K562 (cell line): ENCODE measurements at regions not wholly inside any gene's neighbourhood (a gene's known extent, or its start where the extent isn't known, plus 50 kb on each side); places are given as distances from the start of the nearest gene placed in this dataset.

Experiments
- ATAC-seq: fragments of 200-7000 bp; cut with Tn5 transposase; 3 replicates; pipeline ENCODE4 v1.9.1; 2020; ENCODE audit warnings: moderate library complexity
- BruUV-seq: library from RNA; stranded (reverse); fragments of 400-500 nt; replicated peaks from 2 replicates; lab custom pipeline; 2021; lab: Mats Ljungman, UMichigan
- CTCF ChIA-PET: fragments of 300-600 bp; formaldehyde crosslinking; extraction: SDS; loops from one replicate; lab custom pipeline; 2021; ENCODE audit warnings: low intra/inter-chr PET ratio; lab: Yijun Ruan, JAX
- POLR2A ChIA-PET: fragments of 300-600, 350-650 bp; sonication (Branson Sonifier 250); formaldehyde crosslinking; extraction: SDS; loops from one replicate; lab custom pipeline; 2021; ENCODE audit warnings: antibody characterized with exemption, inconsistent platforms; lab: Yijun Ruan, JAX
- DNase-seq, 4 experiments: peaks; one replicate each; pipeline versions ENCODE4 v3.0.0 to v3.0.0-alpha.2; 2011 to 2018; ENCODE audit warnings: low spot score in 3 of 4, mixed read lengths in 3 of 4; ENCODE audit errors: extremely low read depth in 1 of 4
- FAIRE-seq: peaks from 2 replicates; lab custom pipeline; 2011; peaks lifted over from hg19 to GRCh38; lab: Jason Lieb, UNC
- H2AFZ ChIP-seq: 2 replicates; pipeline ENCODE4 v1.6.0; 2011; ENCODE audit warnings: low read depth, low read length, control low read depth, inconsistent platforms
- H3K27ac ChIP-seq: fragments of 200-600 bp; 3 replicates; pipeline ENCODE4 v1.8.0; 2011; ENCODE audit warnings: low read depth, mild to moderate bottlenecking, control low read depth, inconsistent platforms, low read length, moderate library complexity, mixed read lengths; ENCODE audit errors: extremely low read depth
- H3K27me3 ChIP-seq, 2 experiments: fragments of 300-600 bp in 1 of 2; 2 replicates in 1 of 2; 3 replicates in 1 of 2; pipeline versions ENCODE4 v1.6.0 to v1.8.0; 2011; ENCODE audit warnings: inconsistent platforms in 2 of 2, low read length in 2 of 2, mild to moderate bottlenecking in 1 of 2, mixed read lengths in 1 of 2, moderate library complexity in 1 of 2; ENCODE audit not compliant: control insufficient read depth in 2 of 2, insufficient read depth in 2 of 2
- H3K36me3 ChIP-seq: fragments of 300-600 bp; 3 replicates; pipeline ENCODE4 v1.8.0; 2011; ENCODE audit warnings: mild to moderate bottlenecking, low read length, inconsistent platforms; ENCODE audit not compliant: control insufficient read depth, insufficient read depth
- H3K4me1 ChIP-seq, 2 experiments: fragments of 200-600 bp in 1 of 2; replicated peaks in 1 of 2; 2 replicates in 1 of 2; 3 replicates in 1 of 2; pipeline versions ENCODE4 v1.5.1 to v1.8.0; 2011; ENCODE audit warnings: inconsistent platforms in 2 of 2, low read length in 2 of 2, mild to moderate bottlenecking in 1 of 2, mixed read lengths in 1 of 2, moderate library complexity in 1 of 2; ENCODE audit not compliant: control insufficient read depth in 2 of 2, insufficient read depth in 2 of 2
- H3K4me2 ChIP-seq: 2 replicates; pipeline ENCODE4 v1.6.1; 2011; ENCODE audit warnings: low read length, control low read depth, inconsistent platforms, mixed read lengths; ENCODE audit not compliant: insufficient read depth
- H3K4me3 ChIP-seq: fragments of 200-600 bp; sonication (generic), shearing (Covaris generic); 2 replicates; pipeline ENCODE4 v1.5.1; 2016; ENCODE audit warnings: control low read depth, inconsistent platforms
- H3K79me2 ChIP-seq: fragments of 200-600 bp; 3 replicates; pipeline ENCODE4 v1.8.0; 2011; ENCODE audit warnings: low read length, inconsistent platforms; ENCODE audit not compliant: control insufficient read depth, insufficient read depth
- H3K9ac ChIP-seq, 2 experiments: 2 replicates each; pipeline versions ENCODE4 v1.6.0 to v1.6.1; 2011; ENCODE audit warnings: low read depth in 2 of 2, low read length in 2 of 2, control low read depth in 1 of 2, inconsistent platforms in 1 of 2, mild to moderate bottlenecking in 1 of 2, mixed read lengths in 1 of 2; ENCODE audit not compliant: insufficient read depth in 1 of 2
- H3K9me1 ChIP-seq: one replicate; pipeline ENCODE4 v1.6.0; 2011; ENCODE audit warnings: inconsistent platforms, mild to moderate bottlenecking, low read length, moderate library complexity; ENCODE audit not compliant: control insufficient read depth, insufficient read depth
- H3K9me3 ChIP-seq: replicated peaks from 2 replicates; pipeline ENCODE4 v1.5.1; 2011; ENCODE audit warnings: low read depth, low read length, inconsistent platforms; ENCODE audit not compliant: control insufficient read depth, insufficient read depth
- H4K20me1 ChIP-seq: replicated peaks from 2 replicates; pipeline ENCODE4 v1.6.1; 2011; ENCODE audit warnings: low read length, inconsistent platforms, mixed read lengths; ENCODE audit not compliant: control insufficient read depth, insufficient read depth
- ARID2 ChIP-seq: fragments of 450-650 bp; IDR thresholded peaks from 2 replicates; pipeline ENCODE4 v1.6.1; 2017; ENCODE audit warnings: antibody characterized with exemption, mild to moderate bottlenecking
- FOXJ3 ChIP-seq: sonication (generic); formaldehyde crosslinking; IDR thresholded peaks from 2 replicates; pipeline ENCODE4 v1.4.0; 2020; ENCODE audit warnings: mild to moderate bottlenecking, missing genetic modification reagents
- ILK ChIP-seq: fragments of 450-650 bp; IDR thresholded peaks from 2 replicates; pipeline ENCODE4 v1.6.1; 2016; ENCODE audit warnings: missing genetic modification characterization, low read depth, mild to moderate bottlenecking, missing compliant biosample characterization, moderate library complexity, borderline replicate concordance
- MAFF ChIP-seq: IDR thresholded peaks from 2 replicates; pipeline ENCODE4 v1.6.1; 2012; ENCODE audit warnings: low read length, improper control_type of control experiment
- MYBL2 ChIP-seq, 2 experiments: fragments of 450-650 bp in 1 of 2; sonication (generic) in 1 of 2; formaldehyde crosslinking in 1 of 2; IDR thresholded peaks; 2 replicates each; pipeline versions ENCODE4 v1.6.1 to v1.8.1; 2017 to 2022; ENCODE audit warnings: borderline replicate concordance in 1 of 2, inconsistent platforms in 1 of 2, low read depth in 1 of 2, mild to moderate bottlenecking in 1 of 2, missing genetic modification reagents in 1 of 2, moderate library complexity in 1 of 2
- SETDB1 ChIP-seq: IDR thresholded peaks from one replicate; pipeline ENCODE4 v1.6.1; 2012; ENCODE audit warnings: low read length, control low read depth, inconsistent platforms
- ZC3H11A ChIP-seq: IDR thresholded peaks from 2 replicates; pipeline ENCODE4 v1.6.1; 2012; ENCODE audit warnings: low read depth, low read length, improper control_type of control experiment
- WGBS: fragments of 100-300 bp; shearing (Covaris generic); methylation state at CpG from one replicate; pipeline ENCODE4 v1.1.6; 2016; ENCODE audit warnings: low coverage, mixed read lengths; ENCODE audit not compliant: insufficient coverage; ENCODE audit errors: missing lambda C conversion rate; 5-methylcytosine and 5-hydroxymethylcytosine counted together
- in situ Hi-C: fragments of 300-500 bp; cut with MboI; formaldehyde crosslinking; loops from 4 replicates; pipeline ENCODE4 v1.15.0; 2018; ENCODE audit warnings: inconsistent platforms, mixed read lengths
- intact Hi-C: fragments of 100-400 bp; cut with micrococcal nuclease; formaldehyde crosslinking; loops from 2 replicates; pipeline ENCODE4 v1.14.2; 2022
- TF ChIP-seq, protein P1 (sequence below): sonication (generic); formaldehyde crosslinking; IDR thresholded peaks from 2 replicates; pipeline ENCODE4 v1.5.0; 2020; ENCODE audit warnings: missing genetic modification reagents

DNA sequence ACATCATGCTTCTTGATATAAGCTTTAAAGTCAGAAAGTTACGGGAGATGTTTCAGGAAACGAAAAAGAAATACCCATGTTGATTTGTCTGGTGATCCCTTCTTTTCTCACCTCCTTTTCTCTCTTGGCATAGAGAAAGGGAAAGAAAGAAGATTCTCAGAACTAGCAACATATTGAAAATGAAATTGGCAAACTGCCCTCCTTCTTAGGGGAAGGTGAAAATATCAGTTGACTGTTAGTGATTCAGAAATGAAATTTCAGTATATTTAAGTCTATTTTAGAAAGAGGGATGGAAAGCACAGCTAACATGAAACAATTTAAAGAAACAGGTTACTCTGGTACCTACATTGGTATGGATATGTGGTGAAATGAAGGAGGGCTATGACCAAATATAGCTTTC, 918.1 kb downstream of the METTL15 start:
- Histone ChIP-seq H3K9me1 (no peaks in the 10 kb centered on the region), H4K20me1 (no peaks in the 10 kb centered on the region), H3K9me3 (no peaks in the 10 kb centered on the region; the same call in 1 of the 2 replicates), H3K27me3 (no peaks in the 10 kb centered on the region), H3K9ac (no peak overlapping the region), H3K4me2 (no peak overlapping the region), H3K27ac (no peak overlapping the region), H3K4me3 (no peak overlapping the region), H3K4me1 (no peaks in the 10 kb centered on the region), H3K79me2 (no peaks in the 10 kb centered on the region), H3K36me3 (no peaks in the 10 kb centered on the region), H2AFZ (no peak overlapping the region)
- WGBS, result 0% methylated on average over 2 of the region's 2 CpGs
- no peak for FAIRE-seq
- no peak for DNase-seq
- TF ChIP-seq SETDB1, result no peak
- no peak for TF ChIP-seq ILK (tag)
- TF ChIP-seq FOXJ3 (CRISPR knock-in tag), result no peak
- no peak for TF ChIP-seq MYBL2 (IDR thresholded peaks at IDR 0.05; ENCODE audit: low read depth)
- TF ChIP-seq MYBL2 (CRISPR knock-in tag; IDR thresholded peaks at IDR 0.05; ENCODE audit: borderline replicate concordance), result no peak
- ChIA-PET CTCF (no interaction called here), POLR2A (no interaction called here)
- intact Hi-C loops (no loop called here), in situ Hi-C loops (no loop called here)
- ATAC-seq, result no peak
- no TSS peak for BruUV-seq

DNA sequence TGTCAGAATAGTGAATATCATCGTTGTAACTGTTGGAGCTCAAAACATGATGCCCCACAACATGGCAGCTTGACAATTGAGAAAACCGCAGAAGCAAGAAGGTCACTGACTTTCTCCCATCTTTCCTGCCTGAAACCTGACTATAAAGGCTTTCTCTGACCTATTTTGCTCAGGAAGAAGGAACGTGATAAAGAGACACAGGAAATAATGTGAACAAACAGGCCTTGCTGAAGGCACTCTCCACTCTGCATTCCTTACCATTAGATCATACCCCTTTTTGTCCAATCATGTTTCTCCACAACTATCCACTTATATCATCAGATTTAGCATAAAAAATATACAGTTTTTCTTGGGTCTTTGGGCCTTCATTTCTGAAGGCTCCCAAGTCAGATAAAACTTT, 916.8 kb downstream of the METTL15 start:
- FAIRE-seq (no peak), ATAC-seq (no peak), DNase-seq (no peak)
- 0% methylated on average over 3 of the region's 3 CpGs for WGBS
- H3K4me2 ChIP-seq, result no peak overlapping the region
- no peaks in the 10 kb centered on the region for H4K20me1 ChIP-seq
- H3K9me1 ChIP-seq, result no peaks in the 10 kb centered on the region
- H3K27ac ChIP-seq, result no peak overlapping the region
- H3K79me2 ChIP-seq, result no peaks in the 10 kb centered on the region
- in situ Hi-C loops (no loop called here), intact Hi-C loops (no loop called here)
- CTCF ChIA-PET, result no interaction called here
- H3K4me3 ChIP-seq, result no peak overlapping the region
- POLR2A ChIA-PET, result no interaction called here
- no peaks in the 10 kb centered on the region for H3K36me3 ChIP-seq
- no peak overlapping the region for H2AFZ ChIP-seq
- H3K27me3 ChIP-seq, result no peaks in the 10 kb centered on the region
- no peaks in the 10 kb centered on the region for H3K4me1 ChIP-seq
- no peak overlapping the region for H3K9ac ChIP-seq
- no TSS peak for BruUV-seq
- H3K9me3 ChIP-seq, result no peaks in the 10 kb centered on the region; the same call in 1 of the 2 replicates
- TF ChIP-seq ARID2, result no peak
- TF ChIP-seq MAFF, result no peak
- TF ChIP-seq, protein P1, sequence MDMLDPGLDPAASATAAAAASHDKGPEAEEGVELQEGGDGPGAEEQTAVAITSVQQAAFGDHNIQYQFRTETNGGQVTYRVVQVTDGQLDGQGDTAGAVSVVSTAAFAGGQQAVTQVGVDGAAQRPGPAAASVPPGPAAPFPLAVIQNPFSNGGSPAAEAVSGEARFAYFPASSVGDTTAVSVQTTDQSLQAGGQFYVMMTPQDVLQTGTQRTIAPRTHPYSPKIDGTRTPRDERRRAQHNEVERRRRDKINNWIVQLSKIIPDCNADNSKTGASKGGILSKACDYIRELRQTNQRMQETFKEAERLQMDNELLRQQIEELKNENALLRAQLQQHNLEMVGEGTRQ, result no peak
- no peak for TF ChIP-seq ZC3H11A
